Cerebellar cortex (tissue), 1 donor: ENCODE measurements at regions not wholly inside any gene's neighbourhood (a gene's known extent, or its start where the extent isn't known, plus 50 kb on each side); places are given as distances from the start of the nearest gene placed in this dataset.
"Not testable (repeated sequence)": the region's sequence is repeated elsewhere in the genome, so short reads cannot be mapped to it uniquely, and the experiment has no call there.

Source experiments
- DNase-seq: peaks from one replicate; pipeline ENCODE4 v3.0.0-alpha.2; 2015; ENCODE audit warnings: low spot score

DNA sequence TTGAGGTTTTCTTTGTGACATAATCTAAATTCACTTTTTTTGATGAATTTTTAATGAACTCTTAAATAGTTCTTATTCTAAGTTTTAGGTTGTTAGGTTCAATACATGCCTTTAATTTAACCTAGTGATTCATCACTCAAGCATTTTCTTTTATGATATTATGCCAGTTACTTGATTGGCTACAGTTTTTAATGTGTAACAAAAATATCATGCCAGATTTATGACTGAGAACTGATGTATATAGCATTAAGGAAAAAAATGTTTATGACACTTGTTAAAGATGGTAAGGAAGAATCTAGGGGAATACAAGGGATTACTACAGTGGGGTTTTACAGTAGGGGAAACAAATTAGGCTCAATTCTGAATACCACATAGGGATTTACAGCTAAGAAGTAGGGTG lies 103.1 kb downstream of the VGLL3 start:
- DNase-seq = no peak

GRCh38 chr3:86880066-86880465 lies 110.9 kb downstream of the VGLL3 start:
- no peak for DNase-seq

- not testable (repeated sequence) for DNase-seq
Measured at GRCh38 chr3:86876504-86877181, 114.3 kb downstream of the VGLL3 start.

DNA sequence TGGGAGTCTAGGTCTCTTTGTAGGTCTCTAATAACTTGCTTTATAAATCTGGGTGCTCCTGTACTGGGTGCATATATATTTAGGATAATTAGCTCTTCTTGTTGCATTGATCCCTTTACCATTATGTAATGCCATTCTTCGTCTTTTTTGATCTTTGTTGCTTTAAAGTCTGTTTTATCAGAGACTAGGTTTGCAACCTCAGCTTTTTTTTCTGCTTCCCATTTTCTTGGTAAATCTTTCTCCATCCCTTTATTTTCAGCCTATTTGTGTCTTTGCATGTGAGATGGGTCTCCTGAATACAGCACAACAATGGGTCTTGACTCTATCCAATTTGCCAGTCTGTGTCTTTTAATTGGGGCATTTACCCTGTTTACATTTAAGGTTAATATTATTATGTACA lies 116.2 kb downstream of the VGLL3 start:
- not testable (repeated sequence) for DNase-seq

- DNase-seq = no peak
Measured at GRCh38 chr3:86869566-86869965, 121.4 kb downstream of the VGLL3 start.

GRCh38 chr3:86867982-86868381 lies 123.0 kb downstream of the VGLL3 start:
- no peak for DNase-seq

DNA sequence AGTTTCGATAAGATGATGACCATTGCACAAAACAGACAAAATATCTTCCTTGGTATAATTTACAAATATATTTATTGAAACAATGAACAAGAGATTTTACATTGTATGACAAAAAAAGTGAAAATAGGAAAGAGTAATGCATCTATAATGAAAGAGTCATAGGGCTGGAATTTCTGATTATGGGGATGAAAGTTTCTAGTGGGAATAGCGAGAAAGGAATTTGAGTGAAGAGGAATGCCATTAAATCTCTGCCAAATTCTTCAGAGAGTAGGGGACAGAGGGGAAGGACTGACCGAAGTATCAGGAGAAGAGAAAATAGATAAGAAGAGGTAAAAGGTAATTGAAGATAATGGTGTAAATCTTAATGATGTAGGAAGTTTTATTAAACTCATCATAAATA lies 125.4 kb downstream of the VGLL3 start:
- DNase-seq = no peak

DNA sequence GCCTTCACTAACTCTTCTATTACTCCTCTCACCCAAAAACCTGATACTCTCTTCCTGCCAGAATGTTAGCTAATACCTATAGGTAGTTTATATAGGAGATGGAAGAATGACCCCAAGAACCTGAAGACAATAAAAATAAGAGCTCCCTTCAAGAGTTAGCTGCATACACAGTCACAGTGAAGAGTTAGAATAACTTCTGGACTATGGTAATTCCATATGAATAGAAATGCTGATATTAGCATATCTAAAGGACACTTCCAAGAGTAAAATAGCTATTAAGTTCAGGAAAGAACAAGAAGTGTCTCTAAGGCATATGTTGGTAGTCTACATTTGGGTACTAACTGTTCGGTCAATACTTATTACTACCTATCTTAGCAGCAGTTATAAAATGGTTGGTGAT lies 134.2 kb downstream of the VGLL3 start:
- DNase-seq = no peak

GRCh38 chr3:86849991-86850390 lies 141.0 kb downstream of the VGLL3 start:
- no peak for DNase-seq

GRCh38 chr3:86845726-86846125 lies 145.2 kb downstream of the VGLL3 start:
- no peak for DNase-seq

GRCh38 chr3:86838927-86839326 lies 152.0 kb downstream of the VGLL3 start:
- no peak for DNase-seq

DNA sequence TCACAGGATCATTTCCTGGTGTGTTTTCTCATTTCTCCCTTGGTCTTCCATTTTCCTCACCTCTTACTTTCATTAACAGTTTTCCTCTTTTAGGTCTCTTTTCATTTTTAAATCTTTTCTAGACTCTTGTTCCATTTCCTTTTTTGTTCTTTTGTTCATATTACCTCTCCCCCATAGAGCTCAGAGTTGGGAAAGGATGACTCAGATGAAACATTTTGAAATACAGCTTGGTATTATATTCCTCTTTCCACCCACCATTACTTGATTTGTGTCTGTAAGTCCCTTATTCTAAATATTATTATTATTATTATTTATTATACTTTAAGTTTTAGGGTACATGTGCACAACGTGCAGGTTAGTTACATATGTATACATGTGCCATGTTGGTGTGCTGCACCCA lies 153.1 kb downstream of the VGLL3 start:
- no peak for DNase-seq

DNA sequence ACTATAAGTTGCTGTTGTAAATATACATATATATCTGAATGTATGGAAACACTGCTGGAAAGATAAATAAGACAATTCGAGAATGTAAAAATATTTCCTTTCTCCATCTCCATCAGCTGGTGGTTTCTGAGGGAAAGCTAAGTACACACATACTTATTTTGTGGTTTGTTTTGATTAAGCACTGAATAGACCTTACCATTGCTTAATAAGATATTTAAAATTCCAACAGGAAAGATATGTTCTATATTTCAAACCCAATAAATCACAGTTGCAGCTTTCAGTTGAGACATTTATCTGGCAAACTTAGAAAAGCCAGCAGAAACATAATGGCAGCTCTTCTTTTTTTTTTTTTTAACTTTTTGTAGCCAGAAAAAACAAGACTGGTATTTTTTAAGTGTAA lies 160.4 kb downstream of the VGLL3 start:
- no peak for DNase-seq

DNA sequence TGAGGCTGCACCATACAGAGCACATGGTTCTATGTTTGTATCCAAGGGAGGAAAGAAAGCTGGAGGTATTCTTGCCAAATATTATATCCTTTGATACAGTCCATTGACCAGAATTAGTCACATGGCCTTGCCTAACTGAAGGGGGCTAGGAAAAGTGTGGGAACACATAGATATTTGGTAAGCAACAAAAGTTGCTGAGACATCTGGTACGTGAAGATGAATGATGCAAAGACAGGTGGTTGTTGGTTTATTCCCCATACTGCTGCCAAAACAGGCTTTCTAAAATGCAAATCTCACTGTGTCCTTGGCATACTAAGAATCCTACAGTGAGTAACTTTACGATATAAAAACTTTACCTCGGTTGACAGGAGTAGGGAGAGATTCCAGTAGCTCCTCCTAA lies 162.2 kb downstream of the VGLL3 start:
- no peak for DNase-seq

DNA sequence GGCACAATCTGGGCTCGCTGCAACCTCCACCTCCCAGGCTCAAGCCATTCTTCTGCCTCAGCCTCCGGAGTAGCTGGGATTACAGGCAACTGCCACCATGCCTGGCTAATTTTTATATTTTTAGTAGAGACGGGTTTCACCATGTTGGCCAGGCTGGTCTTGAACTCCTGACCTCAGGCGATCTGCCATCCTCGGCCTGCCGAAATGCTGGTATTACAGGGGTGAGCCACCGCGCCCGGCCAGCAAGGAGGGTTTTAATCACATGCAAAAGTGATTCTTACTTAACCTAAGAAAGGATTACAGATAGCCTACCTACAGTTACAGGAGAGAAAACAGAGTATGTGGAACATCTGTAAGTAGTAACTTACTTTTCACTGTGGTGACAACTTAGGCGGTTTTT lies 163.4 kb downstream of the VGLL3 start:
- not testable (repeated sequence) for DNase-seq

DNA sequence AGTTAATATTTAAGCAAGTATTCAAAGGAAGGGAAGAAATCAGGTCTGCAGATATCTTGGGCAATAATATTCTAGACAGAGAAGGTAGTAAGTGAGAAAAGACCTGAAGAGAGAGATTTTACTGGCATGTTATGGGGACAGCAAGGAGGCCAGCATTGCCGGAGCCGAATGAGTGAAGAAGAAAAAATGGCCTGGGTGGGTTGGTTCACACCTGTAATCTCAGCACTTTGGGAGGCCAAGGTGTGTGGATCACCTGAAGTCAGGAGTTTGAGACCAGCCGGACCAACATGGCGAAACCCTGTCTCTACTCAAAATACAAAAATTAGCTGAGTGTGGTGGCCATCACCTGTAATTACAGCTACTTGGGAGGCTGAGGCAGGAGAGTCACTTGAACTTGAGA lies 164.7 kb downstream of the VGLL3 start:
- DNase-seq = no peak

DNA sequence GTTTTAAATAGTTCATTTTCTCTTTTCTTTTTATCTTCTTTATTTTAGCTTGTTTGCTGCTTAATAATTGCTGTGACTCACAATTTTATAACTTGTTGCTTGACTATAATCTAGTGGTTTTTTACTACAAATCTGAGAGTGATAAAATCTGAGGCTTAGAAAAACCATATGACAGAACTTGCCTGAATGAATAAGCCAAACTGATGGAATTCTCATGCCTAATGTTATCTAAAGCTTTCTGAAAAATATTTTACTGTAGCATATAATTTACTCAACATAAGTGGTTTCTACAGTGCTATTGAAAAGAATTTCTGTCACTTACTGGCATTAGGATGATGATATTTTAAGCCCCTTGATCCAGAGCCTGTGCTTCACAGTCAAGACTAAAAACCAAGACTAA lies 175.1 kb downstream of the VGLL3 start:
- DNase-seq = no peak

- no peak for DNase-seq
Measured at GRCh38 chr3:86814918-86815655, 175.9 kb downstream of the VGLL3 start.

GRCh38 chr3:86814321-86814720 lies 176.6 kb downstream of the VGLL3 start:
- no peak for DNase-seq

DNA sequence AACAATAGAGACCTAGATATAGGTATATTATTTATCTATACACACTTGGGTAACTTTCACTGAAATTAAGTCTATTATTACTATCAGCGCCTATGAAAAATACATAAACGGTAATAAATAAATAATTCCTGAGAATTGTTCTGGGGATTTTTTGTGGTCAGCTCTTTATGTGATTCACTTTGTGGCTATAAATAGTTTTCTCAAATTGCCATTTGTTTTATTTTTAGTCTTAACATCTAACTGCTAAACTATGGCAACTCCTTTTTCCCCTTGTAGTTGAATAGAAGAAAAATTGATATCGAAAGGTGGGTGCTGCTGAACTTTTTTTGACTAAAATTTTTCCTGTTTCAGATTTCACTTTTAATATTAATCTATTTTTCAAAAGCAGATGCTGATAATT lies 189.0 kb downstream of the VGLL3 start:
- no peak for DNase-seq

DNA sequence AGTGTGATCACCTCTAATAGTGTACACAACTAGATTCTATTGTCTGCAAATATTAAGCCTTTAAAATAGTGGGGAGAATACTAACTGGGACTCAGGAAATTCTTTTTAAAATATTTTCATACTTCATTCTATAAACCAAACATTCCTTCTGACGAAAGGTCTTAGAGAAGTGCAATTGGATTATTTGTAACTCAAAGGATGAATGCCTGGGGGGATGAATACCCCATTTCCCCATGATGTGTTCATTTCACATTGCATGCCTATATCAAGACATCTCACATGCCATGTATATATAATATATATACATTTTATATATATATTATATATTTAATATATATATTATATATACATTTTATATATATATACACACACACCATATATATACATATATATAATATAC lies 189.9 kb downstream of the VGLL3 start:
- DNase-seq = no peak

DNA sequence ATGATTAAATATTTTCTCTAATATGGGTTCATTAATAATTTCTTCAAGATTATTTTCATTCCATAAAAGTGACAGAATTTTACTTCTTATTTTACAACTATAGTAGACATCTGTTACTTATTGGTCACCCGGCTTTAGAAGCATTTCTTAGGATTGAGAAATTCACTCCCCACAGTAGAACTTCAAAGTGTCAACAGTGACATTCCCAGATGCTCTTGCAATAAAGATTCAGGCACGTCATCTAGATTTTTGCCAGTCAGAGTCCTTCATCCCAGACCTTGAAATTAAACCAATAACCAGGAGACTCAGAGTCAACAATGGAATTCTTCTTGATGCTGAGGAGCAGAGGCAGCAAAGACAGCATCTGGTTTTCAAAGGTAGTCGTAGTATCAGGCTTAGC lies 190.8 kb downstream of the VGLL3 start:
- DNase-seq = no peak

GRCh38 chr3:86797946-86798345 lies 193.0 kb downstream of the VGLL3 start:
- no peak for DNase-seq
